GM12874 (cell line): ENCODE measurements at regions not wholly inside any gene's neighbourhood (a gene's known extent, or its start where the extent isn't known, plus 50 kb on each side); places are given as distances from the start of the nearest gene placed in this dataset.

Experiments
- CTCF ChIP-seq: IDR thresholded peaks from 2 replicates; pipeline ENCODE4 v1.5.1; 2011; ENCODE audit warnings: low read depth, mild to moderate bottlenecking, control low read depth, low read length, moderate library complexity; ENCODE audit not compliant: insufficient read depth

DNA sequence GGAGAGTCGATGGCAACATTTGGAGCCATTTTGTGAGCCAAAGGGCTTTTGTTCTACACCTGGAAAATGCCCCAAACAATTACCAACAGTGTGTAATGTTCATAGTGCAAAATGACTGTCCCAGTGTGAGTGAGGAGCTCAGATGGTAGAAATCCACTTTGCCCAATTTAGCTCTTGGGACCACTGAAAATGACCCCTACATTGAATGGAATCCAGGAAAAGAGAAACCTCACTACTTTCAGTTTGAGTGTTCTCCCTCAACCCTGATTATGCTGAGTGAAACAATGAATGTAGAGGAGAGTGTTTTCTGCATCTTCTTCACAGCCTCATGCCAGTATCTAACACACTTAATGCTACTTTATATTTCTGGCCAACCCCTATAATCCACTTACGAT, 84.9 kb upstream of the NRN1 start:
- no peak for TF ChIP-seq CTCF

GRCh38 chr6:6090861-6091607, 84.3 kb upstream of the NRN1 start:
- TF ChIP-seq CTCF: no peak

- no peak for TF ChIP-seq CTCF
These were observed 79.4 kb upstream of the NRN1 start for GRCh38 chr6:6085928-6086668.

DNA sequence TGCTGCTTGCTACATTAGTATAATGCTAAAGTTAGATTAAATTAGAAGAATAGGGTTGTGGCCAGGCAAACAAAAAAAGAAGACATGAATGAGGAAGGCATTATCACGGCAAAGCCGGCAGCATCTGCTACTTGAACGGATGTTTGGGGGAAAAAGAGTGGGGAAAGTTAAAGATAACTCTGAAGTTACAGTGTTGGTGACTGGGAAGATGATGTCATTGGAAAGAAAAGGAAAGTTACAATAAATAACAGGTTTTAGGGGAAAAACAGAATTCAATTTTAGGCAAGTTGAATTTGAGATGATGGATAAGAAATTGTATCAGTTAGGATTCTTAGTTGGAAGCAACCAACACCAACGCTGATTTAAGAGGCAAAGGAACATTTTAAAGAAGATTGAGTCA, 74.2 kb upstream of the NRN1 start:
- no peak for TF ChIP-seq CTCF

DNA sequence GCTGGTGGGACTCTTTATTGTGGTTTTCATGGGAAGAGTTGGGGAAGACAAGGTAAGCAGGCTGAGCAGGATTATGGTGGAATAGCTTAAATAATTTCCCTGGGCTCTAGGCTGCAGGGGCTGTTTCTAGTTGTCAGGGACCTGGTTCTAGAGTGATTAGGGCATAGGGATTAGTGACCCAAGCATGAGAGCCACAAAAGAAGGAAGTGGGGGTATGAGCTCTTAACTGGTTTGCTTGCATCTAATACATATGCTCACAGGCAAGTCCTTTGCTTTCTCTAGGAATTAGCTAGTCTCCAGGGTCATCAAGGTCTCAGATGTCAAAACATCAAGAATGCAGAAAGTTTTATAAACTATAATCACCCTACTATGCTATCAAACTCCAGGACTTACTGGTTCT, 67.5 kb upstream of the NRN1 start:
- TF ChIP-seq CTCF: no peak

DNA sequence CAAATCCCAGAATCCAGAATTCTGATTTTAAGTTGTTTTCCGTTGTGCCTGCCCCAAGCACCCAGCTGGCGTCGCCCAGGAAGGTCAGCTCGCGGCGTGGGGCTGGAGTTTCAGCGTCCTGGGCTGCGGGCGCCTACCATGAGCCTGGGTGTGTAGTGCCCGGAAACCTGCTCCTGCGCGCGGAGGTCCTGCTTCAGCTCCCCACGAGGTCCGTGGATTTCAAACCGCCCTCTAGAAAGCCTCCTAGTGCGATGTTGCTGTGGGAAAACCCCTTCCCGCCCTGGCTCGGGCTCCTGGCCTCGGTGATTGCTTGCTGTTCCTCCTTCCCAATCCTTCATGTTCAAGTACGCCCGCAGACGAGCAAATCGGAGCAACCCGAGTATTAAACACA, 51.3 kb upstream of the NRN1 start:
- no peak for TF ChIP-seq CTCF

DNA sequence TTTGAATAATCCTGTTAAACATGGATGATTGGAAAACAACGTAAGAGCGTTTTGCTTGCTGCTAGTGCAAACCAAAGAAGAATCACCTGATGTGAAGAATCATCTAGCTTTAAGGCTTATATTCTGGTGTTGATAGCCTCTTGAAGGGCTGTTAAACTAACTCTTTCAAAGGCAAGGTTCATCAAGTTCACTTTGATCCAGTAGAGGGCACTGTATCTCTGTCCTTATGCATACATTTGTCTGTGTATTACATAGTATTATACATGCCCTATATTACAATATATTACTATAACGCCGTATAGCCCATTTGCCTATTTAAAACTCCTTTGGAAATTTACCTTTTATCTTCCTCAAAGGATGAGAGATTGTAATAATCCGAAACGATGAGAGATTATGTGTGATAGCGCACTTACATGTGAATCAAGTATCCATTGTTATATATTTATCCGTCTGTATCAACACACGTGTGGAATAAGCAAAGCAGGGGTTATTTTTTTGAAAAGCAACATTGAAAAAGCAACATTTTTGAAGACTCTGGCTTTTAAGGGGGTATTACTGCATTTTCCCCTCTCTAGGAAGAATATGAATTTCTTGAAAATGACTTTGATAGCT, 50.8 kb upstream of the NRN1 start:
- peak; percentile 39; the same call in 1 of the 2 replicates for TF ChIP-seq CTCF
